NCI-H460 (cell line): ENCODE measurements at regions not wholly inside any gene's neighbourhood (a gene's known extent, or its start where the extent isn't known, plus 50 kb on each side); places are given as distances from the start of the nearest gene placed in this dataset.
A peak's percentile ranks its signal among the peaks of the same experiment; 100 is the strongest.

Experiments used
- DNase-seq: peaks from one replicate; pipeline ENCODE4 v3.0.0-alpha.2; 2016; ENCODE audit warnings: low read depth; ENCODE audit errors: extremely low read depth

- DNase-seq = no peak
Observed at GRCh38 chr22:46052801-46053562, 76.0 kb upstream of the WNT7B start.

- no peak for DNase-seq
Observed at GRCh38 chr22:46053563-46054090, 76.7 kb upstream of the WNT7B start.

GRCh38 chr22:46054091-46055073, 77.4 kb upstream of the WNT7B start:
- DNase-seq = no peak

- DNase-seq = no peak
Observed at GRCh38 chr22:46055181-46055875, 78.4 kb upstream of the WNT7B start.

- DNase-seq = no peak
Observed at GRCh38 chr22:46055911-46056545, 79.1 kb upstream of the WNT7B start.

GRCh38 chr22:46056546-46057245, 79.7 kb upstream of the WNT7B start:
- no peak for DNase-seq

GRCh38 chr22:46057246-46058090, 80.5 kb upstream of the WNT7B start:
- no peak for DNase-seq

- DNase-seq = peak; percentile 62
Observed at GRCh38 chr22:46058091-46058420, 81.1 kb upstream of the WNT7B start.

- DNase-seq = no peak
Observed at GRCh38 chr22:46058591-46059519, 81.9 kb upstream of the WNT7B start.

- DNase-seq = no peak
Observed at GRCh38 chr22:46060292-46061123, 83.5 kb upstream of the WNT7B start.

- DNase-seq = no peak
Observed at GRCh38 chr22:46061124-46061500, 84.2 kb upstream of the WNT7B start.

- no peak for DNase-seq
Observed at GRCh38 chr22:46061501-46062231, 84.7 kb upstream of the WNT7B start.

- DNase-seq = no peak
Observed at GRCh38 chr22:46062232-46062615, 85.3 kb upstream of the WNT7B start.

- no peak for DNase-seq
Observed at GRCh38 chr22:46062971-46063631, 86.1 kb upstream of the WNT7B start.

GRCh38 chr22:46063846-46064227, 86.5 kb upstream of the PPARA start:
- DNase-seq = no peak
